Upper lobe of left lung (tissue), 4 donors: ENCODE measurements at regions not wholly inside any gene's neighbourhood (a gene's known extent, or its start where the extent isn't known, plus 50 kb on each side); places are given as distances from the start of the nearest gene placed in this dataset.

Experiments
- CTCF ChIP-seq, 6 experiments: fragments of 450-650 bp in 4 of 6; fragments of 200-600 bp in 2 of 6; sonication (generic) in 2 of 6; IDR thresholded peaks; one replicate each; pipeline ENCODE4 v1.5.1; 2016 to 2019; ENCODE audit warnings: antibody characterized with exemption in 6 of 6
- EP300 ChIP-seq, 4 donors: sonication (generic); formaldehyde crosslinking; IDR thresholded peaks; one replicate each; pipeline ENCODE4 v1.5.1; 2017; ENCODE audit warnings: antibody characterized with exemption in 4 of 4, control low read depth in 2 of 4
- POLR2A ChIP-seq, 4 donors: fragments of 450-650 bp; IDR thresholded peaks; one replicate each; pipeline ENCODE4 v1.5.1; 2016 to 2017; ENCODE audit warnings: antibody characterized with exemption in 4 of 4, mild to moderate bottlenecking in 2 of 4
- POLR2AphosphoS5 ChIP-seq, 2 donors: sonication (generic); formaldehyde crosslinking; IDR thresholded peaks; one replicate each; pipeline ENCODE4 v1.5.1; 2017; ENCODE audit warnings: antibody characterized with exemption in 2 of 2

- TF ChIP-seq CTCF (IDR thresholded peaks at IDR 0.05), result no peak
- no peak for TF ChIP-seq POLR2AphosphoS5 (IDR thresholded peaks at IDR 0.05)
- no peak for TF ChIP-seq POLR2A (IDR thresholded peaks at IDR 0.05)
- TF ChIP-seq EP300 (IDR thresholded peaks at IDR 0.05), result no peak
Observed at GRCh38 chrX:39988496-39988895, 109.3 kb downstream of the BCOR start.
